Natural killer cell treated with Interleukin-12 subunit alpha and Interleukin-12 subunit beta and Interleukin-15 and Interleukin-18, amount 100 ng/mL, for 72 hours (primary cell): ENCODE measurements at regions not wholly inside any gene's neighbourhood (a gene's known extent, or its start where the extent isn't known, plus 50 kb on each side); places are given as distances from the start of the nearest gene placed in this dataset.
A peak's percentile ranks its signal among the peaks of the same experiment; 100 is the strongest.

ENCODE experiments used
- ATAC-seq, 2 donors: fragments of 150-1000 bp; cut with Tn5 transposase in 1 of 2; sonication (Bioruptor Pico), chemical (Tn5 transposase) in 1 of 2; 2 replicates each; pipeline ENCODE4 v1.10.0; 2021
- DNase-seq: peaks from one replicate; pipeline ENCODE4 v3.0.0; 2022; ENCODE audit warnings: low spot score
- H3K27ac Mint-ChIP-seq, 2 donors: 1 replicate in 1 of 2; 2 replicates in 1 of 2; pipeline ENCODE4 v1.8.0; 2022; ENCODE audit warnings: mixed read lengths in 2 of 2, mild to moderate bottlenecking in 1 of 2, moderate library complexity in 1 of 2
- H3K27me3 Mint-ChIP-seq, 2 donors: 1 replicate in 1 of 2; 2 replicates in 1 of 2; pipeline ENCODE4 v1.8.0; 2022; ENCODE audit warnings: mixed read lengths in 2 of 2
- H3K36me3 Mint-ChIP-seq: one replicate; pipeline ENCODE4 v1.8.0; 2022; ENCODE audit warnings: mixed read lengths
- H3K4me1 Mint-ChIP-seq, 2 donors: 1 replicate in 1 of 2; 2 replicates in 1 of 2; pipeline ENCODE4 v1.8.0; 2022; ENCODE audit warnings: low read depth in 2 of 2, mixed read lengths in 2 of 2, mild to moderate bottlenecking in 1 of 2
- H3K4me3 Mint-ChIP-seq: one replicate; pipeline ENCODE4 v1.8.0; 2022; ENCODE audit warnings: mixed read lengths
- H3K9me3 Mint-ChIP-seq: 2 replicates; pipeline ENCODE4 v1.8.0; 2022; ENCODE audit warnings: mixed read lengths

DNA sequence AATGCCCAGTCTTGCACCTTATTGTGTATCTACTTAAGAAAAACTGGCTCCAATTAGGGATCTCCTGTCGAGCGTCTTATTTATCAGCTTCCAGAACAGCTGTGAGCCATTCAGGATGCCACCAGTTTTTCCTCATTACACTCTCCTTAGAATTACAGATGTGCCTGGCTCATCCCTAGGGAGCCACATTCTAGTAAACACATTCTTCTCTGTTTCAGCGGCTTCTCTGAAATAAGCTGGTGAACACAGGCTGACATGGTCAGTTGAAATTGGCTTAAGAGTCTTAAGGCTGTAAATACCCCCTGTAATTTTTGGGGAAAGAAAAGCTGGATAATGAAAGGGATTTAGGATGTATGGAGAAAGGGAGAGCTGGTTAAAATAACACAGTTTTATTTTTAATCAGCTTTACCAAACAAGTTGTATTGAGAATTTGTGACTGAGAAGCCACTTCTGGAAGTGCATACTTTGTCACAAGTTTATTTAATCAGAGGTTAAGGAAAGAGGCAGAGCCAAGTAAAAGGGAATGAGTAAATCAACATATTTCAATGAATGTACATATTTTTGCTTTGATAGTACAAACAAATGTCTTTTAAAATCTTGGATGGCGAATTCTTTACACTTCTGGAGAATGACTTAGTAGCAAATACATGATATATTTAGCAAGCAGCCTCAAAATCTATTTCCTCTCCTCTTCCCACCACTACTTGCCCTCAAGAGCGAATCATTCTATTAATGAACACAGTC lies 562.0 kb upstream of the GOT2 start:
- no peaks in the 10 kb centered on the region for H3K4me1 Mint-ChIP-seq
- no peaks in the 10 kb centered on the region for H3K36me3 Mint-ChIP-seq

GRCh38 chr16:59295474-59295873 lies 561.4 kb upstream of the GOT2 start:
- no peaks in the 10 kb centered on the region for H3K27me3 Mint-ChIP-seq

More for the DNA sequence above, 562.0 kb upstream of the GOT2 start:
- Mint-ChIP-seq H3K27ac (no peak overlapping the region), H3K4me3 (no peak overlapping the region), H3K27me3 (no peaks in the 10 kb centered on the region), H3K9me3 (peaks cover 10% of the 10 kb centered on the region)
- ATAC-seq (no peak), DNase-seq (no peak)

GRCh38 chr16:59290718-59291117 lies 556.6 kb upstream of the GOT2 start:
- H3K9me3 Mint-ChIP-seq: peaks cover 13% of the 10 kb centered on the region
- no peaks in the 10 kb centered on the region for H3K4me1 Mint-ChIP-seq
- ATAC-seq: no peak
- no peaks in the 10 kb centered on the region for H3K36me3 Mint-ChIP-seq
- no peak overlapping the region for H3K27ac Mint-ChIP-seq
- DNase-seq: no peak
- H3K27me3 Mint-ChIP-seq: no peaks in the 10 kb centered on the region
- H3K4me3 Mint-ChIP-seq: no peak overlapping the region

More at GRCh38 chr16:59295474-59295873, 561.4 kb upstream of the GOT2 start:
- Mint-ChIP-seq H3K27ac (no peak overlapping the region), H3K9me3 (peaks cover 10% of the 10 kb centered on the region), H3K36me3 (no peaks in the 10 kb centered on the region), H3K4me3 (no peak overlapping the region), H3K4me1 (no peaks in the 10 kb centered on the region)
- DNase-seq: no peak
- ATAC-seq: no peak

GRCh38 chr16:59289151-59289550 lies 555.0 kb upstream of the GOT2 start:
- ATAC-seq (no peak), DNase-seq (no peak)
- Mint-ChIP-seq H3K27me3 (no peaks in the 10 kb centered on the region), H3K27ac (no peak overlapping the region), H3K36me3 (peaks cover under 1% of the 10 kb centered on the region), H3K9me3 (peaks cover 9% of the 10 kb centered on the region), H3K4me3 (no peak overlapping the region), H3K4me1 (no peaks in the 10 kb centered on the region)

DNA sequence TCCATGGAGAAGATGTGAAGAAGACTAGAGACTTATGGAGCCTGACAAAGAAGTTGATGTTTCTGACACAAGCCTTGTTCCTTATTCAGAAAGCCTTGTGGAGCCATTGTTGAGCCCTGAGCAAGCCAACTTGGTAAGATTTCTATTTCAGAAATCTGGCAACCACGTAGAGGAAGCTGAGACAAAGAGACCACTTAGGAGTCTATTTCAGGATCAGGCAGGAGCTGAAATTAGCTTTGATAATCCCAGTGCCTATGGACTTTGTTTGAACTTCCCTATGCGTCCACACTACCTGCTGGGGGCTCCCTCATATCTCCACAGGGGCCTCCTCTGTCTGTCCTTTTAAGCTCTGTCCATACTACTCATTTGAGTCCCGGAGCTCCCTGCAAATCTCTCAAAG lies 540.0 kb upstream of the GOT2 start:
- Mint-ChIP-seq H3K4me3 (no peak overlapping the region), H3K27ac (no peak overlapping the region), H3K36me3 (no peaks in the 10 kb centered on the region), H3K9me3 (no peaks in the 10 kb centered on the region), H3K27me3 (peaks cover 0 to 2% of the 10 kb centered on the region in 2 donors), H3K4me1 (no peaks in the 10 kb centered on the region)
- DNase-seq (no peak), ATAC-seq (no peak)

- ATAC-seq: no peak
- Mint-ChIP-seq H3K4me3 (no peak overlapping the region), H3K36me3 (no peaks in the 10 kb centered on the region), H3K27me3 (peaks cover 0 to 4% of the 10 kb centered on the region in 2 donors), H3K27ac (no peak overlapping the region), H3K4me1 (peaks cover 19 to 20% of the 10 kb centered on the region in 2 donors), H3K9me3 (peaks cover 3% of the 10 kb centered on the region)
- no peak for DNase-seq
Observed at GRCh38 chr16:59263955-59264354, 529.8 kb upstream of the GOT2 start.

DNA sequence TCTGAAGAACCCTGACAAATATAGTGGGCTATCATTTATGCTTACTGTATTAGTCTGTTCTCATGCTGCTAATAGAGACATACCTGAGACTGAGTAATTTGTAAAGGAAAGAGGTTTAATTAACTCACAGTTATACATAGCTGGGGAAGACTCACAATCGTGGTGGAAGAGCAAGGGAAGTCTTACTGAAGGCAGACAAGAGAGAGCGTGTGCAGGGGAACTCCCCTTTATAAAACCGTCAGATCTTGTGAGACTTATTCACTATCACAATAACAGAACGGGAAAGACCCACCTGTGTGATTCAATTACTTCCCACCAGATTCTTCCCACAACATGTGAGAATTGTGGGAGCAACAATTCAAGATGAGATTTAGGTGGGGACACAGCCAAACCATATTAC lies 526.8 kb upstream of the GOT2 start:
- Mint-ChIP-seq H3K27ac (no peak overlapping the region), H3K36me3 (no peaks in the 10 kb centered on the region), H3K4me3 (no peak overlapping the region), H3K9me3 (peaks cover 3% of the 10 kb centered on the region), H3K27me3 (peaks cover 0 to 14% of the 10 kb centered on the region in 2 donors), H3K4me1 (peaks cover 22 to 24% of the 10 kb centered on the region in 2 donors)
- no peak for ATAC-seq
- DNase-seq: no peak

GRCh38 chr16:59259950-59260319 lies 525.8 kb upstream of the GOT2 start:
- H3K27me3 Mint-ChIP-seq: peaks cover 0 to 14% of the 10 kb centered on the region in 2 donors
- H3K27ac Mint-ChIP-seq: peak overlapping the region in 1 of 2 donors; percentile 60
- ATAC-seq: peak; percentile 41 to 77
- H3K4me1 Mint-ChIP-seq: peaks cover 22 to 24% of the 10 kb centered on the region in 2 donors
- no peaks in the 10 kb centered on the region for H3K36me3 Mint-ChIP-seq
- no peak for DNase-seq
- peaks cover 3% of the 10 kb centered on the region for H3K9me3 Mint-ChIP-seq
- peak overlapping the region; percentile 30 for H3K4me3 Mint-ChIP-seq

GRCh38 chr16:59259074-59259949 lies 525.2 kb upstream of the GOT2 start:
- no peaks in the 10 kb centered on the region for H3K36me3 Mint-ChIP-seq
- peaks cover 4% of the 10 kb centered on the region for H3K9me3 Mint-ChIP-seq
- H3K27me3 Mint-ChIP-seq: peaks cover 0 to 16% of the 10 kb centered on the region in 2 donors
- peak overlapping the region; percentile 67 for H3K4me3 Mint-ChIP-seq
- peak overlapping the region; percentile 60 to 79 for H3K27ac Mint-ChIP-seq
- ATAC-seq (peak; percentile 82 to 86), DNase-seq (peak; percentile 64)
- H3K4me1 Mint-ChIP-seq: peaks cover 22 to 24% of the 10 kb centered on the region in 2 donors

GRCh38 chr16:59252317-59252716 lies 518.2 kb upstream of the GOT2 start:
- ATAC-seq (no peak), DNase-seq (no peak)
- H3K9me3 Mint-ChIP-seq: peaks cover 3% of the 10 kb centered on the region
- H3K4me1 Mint-ChIP-seq: no peaks in the 10 kb centered on the region
- no peaks in the 10 kb centered on the region for H3K36me3 Mint-ChIP-seq
- no peak overlapping the region for H3K27ac Mint-ChIP-seq
- H3K4me3 Mint-ChIP-seq: no peak overlapping the region
- peaks cover 0 to 11% of the 10 kb centered on the region in 2 donors for H3K27me3 Mint-ChIP-seq

DNA sequence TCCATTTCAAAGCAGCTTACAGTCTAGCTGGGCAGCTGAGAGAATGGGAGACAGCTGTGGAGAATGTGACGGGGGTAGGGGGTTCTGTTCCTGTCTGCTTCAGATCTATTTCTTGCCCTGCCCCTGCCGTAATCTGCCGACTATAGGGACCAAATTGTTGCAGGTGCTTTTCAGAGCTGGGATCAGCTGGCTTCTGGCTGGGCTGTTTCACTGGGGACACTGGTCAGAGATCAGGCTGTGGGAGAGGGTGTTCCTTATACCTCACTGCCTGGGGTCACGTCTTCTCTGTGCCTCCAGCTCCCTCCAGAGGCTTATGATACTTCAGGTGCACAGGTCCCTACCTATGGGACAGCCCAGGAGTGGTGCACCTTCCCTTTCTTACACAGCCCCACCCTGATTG lies 514.9 kb upstream of the GOT2 start:
- no peaks in the 10 kb centered on the region for H3K9me3 Mint-ChIP-seq
- H3K27me3 Mint-ChIP-seq: peaks cover 0 to 4% of the 10 kb centered on the region in 2 donors
- no peaks in the 10 kb centered on the region for H3K4me1 Mint-ChIP-seq
- no peak for ATAC-seq
- DNase-seq: no peak
- no peak overlapping the region for H3K4me3 Mint-ChIP-seq
- H3K36me3 Mint-ChIP-seq: no peaks in the 10 kb centered on the region
- H3K27ac Mint-ChIP-seq: no peak overlapping the region

GRCh38 chr16:59242556-59242955 lies 508.4 kb upstream of the GOT2 start:
- Mint-ChIP-seq H3K4me3 (no peak overlapping the region), H3K4me1 (no peaks in the 10 kb centered on the region), H3K27ac (no peak overlapping the region), H3K36me3 (no peaks in the 10 kb centered on the region), H3K9me3 (peaks cover 4% of the 10 kb centered on the region), H3K27me3 (peaks cover 0 to 2% of the 10 kb centered on the region in 2 donors)
- ATAC-seq (no peak), DNase-seq (no peak)

DNA sequence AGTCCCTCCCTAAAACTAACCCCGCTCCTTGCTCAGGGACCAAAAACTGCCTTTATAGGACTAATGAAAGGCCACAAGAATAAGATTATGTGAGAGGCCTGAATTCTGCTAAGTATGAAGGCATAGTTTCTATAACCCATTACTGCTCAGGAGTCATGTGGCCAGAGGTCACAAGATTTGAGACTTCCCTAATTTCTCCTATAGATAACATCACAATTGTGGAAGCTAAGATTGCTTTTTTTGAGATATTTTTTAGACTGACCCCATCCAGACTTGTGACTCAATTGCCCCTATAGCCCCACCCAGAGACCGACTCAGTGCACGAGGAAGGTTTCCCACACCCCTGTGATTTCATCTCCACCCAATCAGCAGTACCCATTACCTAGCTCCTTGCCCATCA lies 504.1 kb upstream of the GOT2 start:
- DNase-seq (no peak), ATAC-seq (no peak)
- Mint-ChIP-seq H3K4me1 (no peaks in the 10 kb centered on the region), H3K27ac (no peak overlapping the region), H3K27me3 (no peaks in the 10 kb centered on the region), H3K9me3 (peaks cover 4% of the 10 kb centered on the region), H3K4me3 (no peak overlapping the region), H3K36me3 (no peaks in the 10 kb centered on the region)

- no peaks in the 10 kb centered on the region for H3K36me3 Mint-ChIP-seq
- no peaks in the 10 kb centered on the region for H3K4me1 Mint-ChIP-seq
- H3K9me3 Mint-ChIP-seq: peaks cover 4% of the 10 kb centered on the region
- no peak for ATAC-seq
- H3K4me3 Mint-ChIP-seq: no peak overlapping the region
- no peak for DNase-seq
- H3K27me3 Mint-ChIP-seq: peaks cover 0 to 4% of the 10 kb centered on the region in 2 donors
- no peak overlapping the region for H3K27ac Mint-ChIP-seq
Observed at GRCh38 chr16:59236804-59237458, 502.8 kb upstream of the GOT2 start.
